Right atrium auricular region (tissue), 2 donors: ENCODE measurements at regions not wholly inside any gene's neighbourhood (a gene's known extent, or its start where the extent isn't known, plus 50 kb on each side); places are given as distances from the start of the nearest gene placed in this dataset.

Source experiments
- DNase-seq: peaks from one replicate; pipeline ENCODE4 v3.0.0-alpha.2; 2019; ENCODE audit warnings: low spot score
- H3K27ac ChIP-seq, 2 donors: fragments of 200-600 bp; sonication (generic); 1 replicate in 1 of 2; 2 replicates in 1 of 2; pipeline ENCODE4 v1.5.1; 2016 to 2019
- H3K27me3 ChIP-seq, 2 donors: fragments of 200-600 bp; sonication (generic); one replicate each; pipeline versions ENCODE4 v1.5.1 to v1.6.0; 2017 to 2019
- H3K36me3 ChIP-seq: fragments of 200-600 bp; sonication (generic); one replicate; pipeline ENCODE4 v1.5.1; 2016
- H3K4me1 ChIP-seq, 2 donors: fragments of 200-600 bp; sonication (generic); one replicate each; pipeline versions ENCODE4 v1.5.1 to v1.6.0; 2017 to 2019
- H3K4me3 ChIP-seq, 2 donors: fragments of 200-600 bp; sonication (generic); 1 replicate in 1 of 2; 2 replicates in 1 of 2; pipeline ENCODE4 v1.5.1; 2017 to 2019; ENCODE audit warnings: mild to moderate bottlenecking in 1 of 2, moderate library complexity in 1 of 2
- H3K9me3 ChIP-seq, 2 donors: fragments of 200-600 bp; sonication (generic); one replicate each; pipeline ENCODE4 v1.5.1; 2019
- TF ChIP-seq, protein P1 (sequence below), 2 donors: fragments of 200-600 bp; sonication (generic); IDR thresholded peaks; one replicate each; pipeline ENCODE4 v1.5.1; 2019; ENCODE audit warnings: antibody characterized with exemption in 2 of 2

DNA sequence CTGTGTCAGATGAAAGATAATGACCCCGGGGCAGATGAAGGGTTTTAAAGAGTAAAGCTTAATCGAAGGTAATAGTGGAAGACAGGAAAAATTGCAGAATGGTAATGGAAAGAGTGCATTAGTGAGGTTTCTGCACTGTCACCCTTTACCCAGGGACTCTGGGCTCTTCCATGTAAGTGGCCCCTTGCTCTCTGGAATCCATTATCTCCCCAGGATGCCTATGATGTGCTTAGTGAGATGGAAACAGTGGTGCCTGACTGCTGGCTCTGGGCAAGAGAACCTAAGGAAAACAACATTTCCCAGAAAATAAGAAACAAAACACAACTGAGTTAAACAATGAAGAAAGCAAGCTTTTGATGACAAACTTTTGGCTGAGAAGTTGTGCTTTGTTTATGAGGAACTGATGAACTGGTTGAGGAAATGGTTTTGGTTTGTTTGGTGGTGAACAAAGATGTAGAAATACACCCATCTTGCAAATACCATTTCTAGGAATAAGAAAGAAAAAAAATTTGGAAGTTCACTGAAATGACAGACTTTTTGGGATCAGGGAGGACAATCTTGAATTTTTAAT, 119.9 kb upstream of the RASGRP1 start:
- H3K27me3 ChIP-seq = no peaks in the 10 kb centered on the region
- no peak for DNase-seq
- H3K4me1 ChIP-seq = peaks cover 0 to 5% of the 10 kb centered on the region in 2 donors
- no peak overlapping the region for H3K4me3 ChIP-seq
- H3K9me3 ChIP-seq = no peaks in the 10 kb centered on the region
- no peaks in the 10 kb centered on the region for H3K36me3 ChIP-seq
- TF ChIP-seq, protein P1, sequence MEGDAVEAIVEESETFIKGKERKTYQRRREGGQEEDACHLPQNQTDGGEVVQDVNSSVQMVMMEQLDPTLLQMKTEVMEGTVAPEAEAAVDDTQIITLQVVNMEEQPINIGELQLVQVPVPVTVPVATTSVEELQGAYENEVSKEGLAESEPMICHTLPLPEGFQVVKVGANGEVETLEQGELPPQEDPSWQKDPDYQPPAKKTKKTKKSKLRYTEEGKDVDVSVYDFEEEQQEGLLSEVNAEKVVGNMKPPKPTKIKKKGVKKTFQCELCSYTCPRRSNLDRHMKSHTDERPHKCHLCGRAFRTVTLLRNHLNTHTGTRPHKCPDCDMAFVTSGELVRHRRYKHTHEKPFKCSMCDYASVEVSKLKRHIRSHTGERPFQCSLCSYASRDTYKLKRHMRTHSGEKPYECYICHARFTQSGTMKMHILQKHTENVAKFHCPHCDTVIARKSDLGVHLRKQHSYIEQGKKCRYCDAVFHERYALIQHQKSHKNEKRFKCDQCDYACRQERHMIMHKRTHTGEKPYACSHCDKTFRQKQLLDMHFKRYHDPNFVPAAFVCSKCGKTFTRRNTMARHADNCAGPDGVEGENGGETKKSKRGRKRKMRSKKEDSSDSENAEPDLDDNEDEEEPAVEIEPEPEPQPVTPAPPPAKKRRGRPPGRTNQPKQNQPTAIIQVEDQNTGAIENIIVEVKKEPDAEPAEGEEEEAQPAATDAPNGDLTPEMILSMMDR (IDR thresholded peaks at IDR 0.05) = no peak
- H3K27ac ChIP-seq = no peak overlapping the region

DNA sequence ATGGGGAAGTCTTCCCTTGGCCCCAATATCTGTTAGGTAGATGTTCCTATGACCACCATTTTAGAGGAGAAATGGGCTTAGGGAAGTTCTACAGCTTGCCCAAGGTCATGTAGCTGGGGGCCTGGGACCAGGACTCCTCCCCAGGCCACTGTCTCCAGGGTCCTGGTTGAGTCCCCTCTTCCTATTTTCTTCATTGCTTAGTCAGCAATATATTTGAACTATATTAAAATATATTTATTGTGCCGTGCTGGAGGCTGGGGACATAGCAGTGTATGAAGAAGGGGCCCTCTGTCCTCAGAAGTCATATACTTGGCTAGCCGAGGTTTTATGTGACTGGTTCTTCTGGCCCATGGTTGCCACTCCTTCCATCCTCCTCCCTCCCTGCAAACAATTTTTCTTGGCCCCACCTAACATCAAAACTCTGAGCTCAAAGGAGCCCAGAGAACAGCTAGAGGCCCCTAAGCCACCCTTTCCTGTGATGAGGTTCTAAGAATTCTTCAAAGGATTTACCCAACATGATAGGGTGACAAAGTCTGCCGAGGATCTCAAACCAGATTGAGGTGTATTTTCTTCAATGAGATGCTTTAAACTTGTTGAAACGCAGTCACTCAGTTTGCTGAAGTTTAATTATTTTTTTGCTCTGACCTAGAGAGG, 121.2 kb upstream of the RASGRP1 start:
- H3K4me3 ChIP-seq = no peak overlapping the region
- peaks cover 0 to 5% of the 10 kb centered on the region in 2 donors for H3K4me1 ChIP-seq
- H3K27ac ChIP-seq = no peak overlapping the region
- no peaks in the 10 kb centered on the region for H3K36me3 ChIP-seq
- H3K9me3 ChIP-seq = no peaks in the 10 kb centered on the region
- no peaks in the 10 kb centered on the region for H3K27me3 ChIP-seq
- no peak for DNase-seq
- TF ChIP-seq, protein P1 (IDR thresholded peaks at IDR 0.05) = no peak

DNA sequence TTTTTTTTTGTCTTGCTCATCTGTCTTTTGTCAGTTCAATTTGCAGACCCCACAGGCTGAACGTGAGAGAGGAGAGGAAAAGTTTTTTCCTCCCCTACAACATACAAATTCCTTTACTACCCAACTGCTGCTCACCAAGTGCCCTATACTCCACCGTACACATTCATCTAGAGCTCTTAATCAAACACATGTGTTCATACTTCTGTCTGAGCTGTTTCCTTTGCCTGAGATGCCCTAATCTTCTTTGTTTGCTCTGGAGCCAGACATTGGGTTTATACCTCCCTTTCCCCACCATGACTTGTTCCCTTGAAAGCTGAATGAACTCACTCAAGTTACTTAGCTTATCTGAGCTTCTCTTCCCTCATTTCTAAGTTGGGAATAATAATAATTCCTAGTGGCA, 122.7 kb upstream of the RASGRP1 start:
- Histone ChIP-seq H3K36me3 (no peaks in the 10 kb centered on the region), H3K27ac (no peak overlapping the region), H3K27me3 (no peaks in the 10 kb centered on the region), H3K4me3 (no peak overlapping the region), H3K4me1 (peaks cover 0 to 5% of the 10 kb centered on the region in 2 donors), H3K9me3 (no peaks in the 10 kb centered on the region)
- TF ChIP-seq, protein P1 (IDR thresholded peaks at IDR 0.05) = no peak
- no peak for DNase-seq

DNA sequence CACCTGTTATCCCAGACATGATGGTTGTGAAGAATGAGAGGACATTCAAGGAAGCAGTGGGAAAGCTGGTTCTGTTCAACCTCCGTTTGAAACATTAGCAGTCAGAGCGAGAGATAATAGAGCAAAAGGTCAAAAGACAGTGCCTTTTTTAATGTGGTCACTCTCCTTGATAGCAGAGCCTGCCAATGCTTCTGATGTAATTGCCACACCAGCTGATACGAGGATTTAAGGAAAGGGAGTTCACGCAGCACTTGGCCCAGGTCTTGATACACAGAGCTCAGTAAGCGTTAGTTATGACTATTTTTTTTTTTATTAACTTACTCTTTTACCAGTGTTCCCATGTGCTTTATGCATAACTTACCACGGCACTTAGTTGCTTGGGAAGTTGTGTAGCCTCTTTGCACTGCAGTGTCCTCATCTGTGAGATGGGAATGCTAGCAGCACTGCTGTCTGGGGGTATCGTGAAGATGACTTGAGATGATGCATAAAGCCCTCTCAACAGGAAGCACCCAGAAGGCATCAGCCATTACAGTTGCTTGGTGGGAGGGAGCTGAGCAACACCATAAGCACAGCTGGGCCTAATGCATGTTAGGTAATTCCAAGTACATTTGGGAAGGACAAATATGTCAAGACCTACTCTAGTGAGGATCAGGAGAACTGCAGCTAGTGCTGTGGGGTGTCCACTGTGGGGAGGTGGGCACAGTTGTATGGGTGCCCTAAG, 123.3 kb upstream of the RASGRP1 start:
- Histone ChIP-seq H3K27ac (no peak overlapping the region), H3K36me3 (no peaks in the 10 kb centered on the region), H3K9me3 (no peaks in the 10 kb centered on the region), H3K4me3 (no peak overlapping the region), H3K4me1 (peaks cover 0 to 5% of the 10 kb centered on the region in 2 donors), H3K27me3 (no peaks in the 10 kb centered on the region)
- TF ChIP-seq, protein P1 (IDR thresholded peaks at IDR 0.05) = no peak
- no peak for DNase-seq

DNA sequence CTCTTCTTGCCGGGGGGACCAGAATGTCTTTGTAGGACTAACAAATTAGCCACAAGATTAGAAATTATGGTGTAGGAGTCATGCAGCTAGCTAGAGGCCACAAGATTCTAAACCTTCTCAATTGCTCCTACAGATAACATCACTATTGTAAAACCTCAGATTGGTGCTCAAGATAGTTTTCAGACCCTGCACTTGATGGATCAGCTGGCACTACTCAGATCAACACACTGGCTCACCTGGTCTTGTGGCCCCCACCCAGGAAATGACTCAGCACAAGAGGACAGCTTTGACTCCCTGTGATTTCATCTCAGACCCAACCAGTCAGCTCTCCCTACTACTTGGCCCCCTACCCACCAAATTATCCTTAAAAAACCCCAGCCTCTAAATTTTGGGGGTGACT, 124.1 kb upstream of the RASGRP1 start:
- Histone ChIP-seq H3K4me1 (peaks cover 0 to 5% of the 10 kb centered on the region in 2 donors), H3K27me3 (no peaks in the 10 kb centered on the region), H3K27ac (no peak overlapping the region), H3K4me3 (no peak overlapping the region), H3K9me3 (no peaks in the 10 kb centered on the region), H3K36me3 (no peaks in the 10 kb centered on the region)
- TF ChIP-seq, protein P1 (IDR thresholded peaks at IDR 0.05) = no peak
- DNase-seq = no peak
